ENCODE measurements at regions not wholly inside any gene's neighbourhood (a gene's known extent, or its start where the extent isn't known, plus 50 kb on each side); places are given as distances from the start of the nearest gene placed in this dataset.

DNA sequence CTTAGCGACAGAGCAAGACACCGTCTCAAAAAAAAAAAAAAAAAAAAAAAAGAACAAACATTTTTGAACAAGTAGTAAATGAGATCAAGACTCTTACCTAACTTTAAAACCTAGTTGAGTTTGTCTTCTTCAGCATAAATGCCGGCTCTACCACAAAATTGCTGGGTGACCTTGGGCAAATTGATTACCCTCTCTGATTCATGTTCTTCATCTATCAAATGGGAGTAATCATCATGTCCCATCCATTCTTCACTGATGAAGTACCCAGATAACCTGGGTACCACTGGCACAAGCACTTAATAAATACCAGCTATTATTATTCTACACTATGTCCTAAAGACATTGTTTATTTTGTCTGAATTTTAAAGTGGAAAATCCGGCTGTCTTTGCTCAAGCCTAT, 96.3 kb downstream of the ATPSCKMT start:
- H3K4me1 ChIP-seq (ENCODE audit: insufficient read depth, low read length, severe bottlenecking) = no peaks in the 10 kb centered on the region
- H3K9me2 ChIP-seq (ENCODE audit: low read depth, low read length) = no peaks in the 10 kb centered on the region
- no peak overlapping the region for H2AFZ ChIP-seq (ENCODE audit: low read length)
- H3K79me2 ChIP-seq (ENCODE audit: insufficient read depth, low read length) = no peaks in the 10 kb centered on the region
- H3K9me3 ChIP-seq (ENCODE audit: low read length) = no peaks in the 10 kb centered on the region
- no peak overlapping the region for H3K9ac ChIP-seq (ENCODE audit: low read length)
- no peak overlapping the region for H3K4me3 ChIP-seq (ENCODE audit: low read depth, low read length, poor library complexity, severe bottlenecking)
- no peaks in the 10 kb centered on the region; the same call in 1 of the 2 replicates for H3K27me3 ChIP-seq (ENCODE audit: insufficient read depth, low read length)
- no peak for TF ChIP-seq EZH2 (IDR thresholded peaks at IDR 0.05; ENCODE audit: borderline replicate concordance, low read length)
- TF ChIP-seq, protein P1, sequence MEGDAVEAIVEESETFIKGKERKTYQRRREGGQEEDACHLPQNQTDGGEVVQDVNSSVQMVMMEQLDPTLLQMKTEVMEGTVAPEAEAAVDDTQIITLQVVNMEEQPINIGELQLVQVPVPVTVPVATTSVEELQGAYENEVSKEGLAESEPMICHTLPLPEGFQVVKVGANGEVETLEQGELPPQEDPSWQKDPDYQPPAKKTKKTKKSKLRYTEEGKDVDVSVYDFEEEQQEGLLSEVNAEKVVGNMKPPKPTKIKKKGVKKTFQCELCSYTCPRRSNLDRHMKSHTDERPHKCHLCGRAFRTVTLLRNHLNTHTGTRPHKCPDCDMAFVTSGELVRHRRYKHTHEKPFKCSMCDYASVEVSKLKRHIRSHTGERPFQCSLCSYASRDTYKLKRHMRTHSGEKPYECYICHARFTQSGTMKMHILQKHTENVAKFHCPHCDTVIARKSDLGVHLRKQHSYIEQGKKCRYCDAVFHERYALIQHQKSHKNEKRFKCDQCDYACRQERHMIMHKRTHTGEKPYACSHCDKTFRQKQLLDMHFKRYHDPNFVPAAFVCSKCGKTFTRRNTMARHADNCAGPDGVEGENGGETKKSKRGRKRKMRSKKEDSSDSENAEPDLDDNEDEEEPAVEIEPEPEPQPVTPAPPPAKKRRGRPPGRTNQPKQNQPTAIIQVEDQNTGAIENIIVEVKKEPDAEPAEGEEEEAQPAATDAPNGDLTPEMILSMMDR (IDR thresholded peaks at IDR 0.05; ENCODE audit: low read length) = no peak
- no peak overlapping the region for H3K27ac ChIP-seq (ENCODE audit: low read depth, low read length, poor library complexity, severe bottlenecking)
- H3K36me3 ChIP-seq (ENCODE audit: insufficient read depth, low read length) = no peaks in the 10 kb centered on the region
- no peaks in the 10 kb centered on the region for H3F3A ChIP-seq (ENCODE audit: insufficient read depth, low read length)
- H3K4me2 ChIP-seq (ENCODE audit: low read length) = no peak overlapping the region
- no peaks in the 10 kb centered on the region for H4K20me1 ChIP-seq (ENCODE audit: insufficient read depth, low read length)

DNA sequence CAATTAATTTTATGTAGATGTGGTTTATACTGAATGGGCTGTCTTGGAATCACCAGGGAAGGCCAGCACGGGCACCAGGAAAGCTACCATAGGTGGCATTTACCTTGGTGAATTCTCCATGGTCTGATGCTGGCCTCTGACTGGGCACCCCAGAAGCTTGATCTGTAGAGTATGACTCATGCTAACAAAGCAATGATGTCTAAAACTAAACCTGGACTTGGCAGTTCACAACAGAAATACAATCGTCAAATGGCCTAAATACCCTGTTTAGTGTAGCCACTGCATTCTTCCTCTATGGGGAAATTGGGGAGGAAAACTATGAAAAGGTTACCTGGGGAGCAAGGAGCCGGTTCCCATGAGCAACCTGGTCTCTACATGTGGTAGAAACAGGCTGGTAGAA, 98.0 kb downstream of the ATPSCKMT start:
- no peaks in the 10 kb centered on the region for H3K9me2 ChIP-seq (ENCODE audit: low read depth, low read length)
- H2AFZ ChIP-seq (ENCODE audit: low read length) = no peak overlapping the region
- H3K79me2 ChIP-seq (ENCODE audit: insufficient read depth, low read length) = no peaks in the 10 kb centered on the region
- no peaks in the 10 kb centered on the region; the same call in 1 of the 2 replicates for H3K27me3 ChIP-seq (ENCODE audit: insufficient read depth, low read length)
- H3K9ac ChIP-seq (ENCODE audit: low read length) = no peak overlapping the region
- no peaks in the 10 kb centered on the region for H3K36me3 ChIP-seq (ENCODE audit: insufficient read depth, low read length)
- no peak overlapping the region for H3K4me2 ChIP-seq (ENCODE audit: low read length)
- no peaks in the 10 kb centered on the region for H3F3A ChIP-seq (ENCODE audit: insufficient read depth, low read length)
- no peaks in the 10 kb centered on the region for H3K9me3 ChIP-seq (ENCODE audit: low read length)
- H4K20me1 ChIP-seq (ENCODE audit: insufficient read depth, low read length) = no peaks in the 10 kb centered on the region
- H3K4me3 ChIP-seq (ENCODE audit: low read depth, low read length, poor library complexity, severe bottlenecking) = no peak overlapping the region
- no peaks in the 10 kb centered on the region for H3K4me1 ChIP-seq (ENCODE audit: insufficient read depth, low read length, severe bottlenecking)
- TF ChIP-seq EZH2 (IDR thresholded peaks at IDR 0.05; ENCODE audit: borderline replicate concordance, low read length) = no peak
- TF ChIP-seq, protein P1 (IDR thresholded peaks at IDR 0.05; ENCODE audit: low read length) = no peak
- H3K27ac ChIP-seq (ENCODE audit: low read depth, low read length, poor library complexity, severe bottlenecking) = no peak overlapping the region

DNA sequence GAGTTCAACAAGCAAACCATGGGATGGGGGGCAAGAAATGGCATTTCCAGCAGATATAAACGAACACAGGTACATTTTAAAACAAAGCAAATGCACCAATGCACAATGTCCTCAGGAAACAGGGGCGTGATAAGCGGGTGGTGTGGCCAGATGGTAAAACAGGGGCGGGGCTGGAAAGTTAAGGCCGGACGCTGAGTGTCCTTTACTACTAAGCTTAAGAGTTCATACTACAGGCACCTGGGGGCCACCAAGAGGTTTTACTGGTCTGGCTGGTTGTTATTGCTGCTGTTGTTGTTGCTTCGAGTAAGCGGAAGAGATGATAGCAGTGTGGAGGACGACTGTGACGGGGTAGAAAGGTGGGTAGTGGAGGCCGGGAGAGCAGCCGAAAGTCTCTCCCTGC, 99.8 kb downstream of the ATPSCKMT start:
- no peaks in the 10 kb centered on the region for H3F3A ChIP-seq (ENCODE audit: insufficient read depth, low read length)
- H3K9me2 ChIP-seq (ENCODE audit: low read depth, low read length) = no peaks in the 10 kb centered on the region
- H3K4me3 ChIP-seq (ENCODE audit: low read depth, low read length, poor library complexity, severe bottlenecking) = no peak overlapping the region
- H3K4me1 ChIP-seq (ENCODE audit: insufficient read depth, low read length, severe bottlenecking) = no peaks in the 10 kb centered on the region
- no peaks in the 10 kb centered on the region for H3K9me3 ChIP-seq (ENCODE audit: low read length)
- H3K27me3 ChIP-seq (ENCODE audit: insufficient read depth, low read length) = no peaks in the 10 kb centered on the region; the same call in 1 of the 2 replicates
- no peak overlapping the region for H3K4me2 ChIP-seq (ENCODE audit: low read length)
- no peak overlapping the region for H3K9ac ChIP-seq (ENCODE audit: low read length)
- no peaks in the 10 kb centered on the region for H3K79me2 ChIP-seq (ENCODE audit: insufficient read depth, low read length)
- no peaks in the 10 kb centered on the region for H3K36me3 ChIP-seq (ENCODE audit: insufficient read depth, low read length)
- no peak overlapping the region for H2AFZ ChIP-seq (ENCODE audit: low read length)
- TF ChIP-seq EZH2 (IDR thresholded peaks at IDR 0.05; ENCODE audit: borderline replicate concordance, low read length) = no peak
- TF ChIP-seq, protein P1 (IDR thresholded peaks at IDR 0.05; ENCODE audit: low read length) = no peak
- H3K27ac ChIP-seq (ENCODE audit: low read depth, low read length, poor library complexity, severe bottlenecking) = no peak overlapping the region
- no peaks in the 10 kb centered on the region for H4K20me1 ChIP-seq (ENCODE audit: insufficient read depth, low read length)
